ENCODE measurements at regions not wholly inside any gene's neighbourhood (a gene's known extent, or its start where the extent isn't known, plus 50 kb on each side); places are given as distances from the start of the nearest gene placed in this dataset.

DNA sequence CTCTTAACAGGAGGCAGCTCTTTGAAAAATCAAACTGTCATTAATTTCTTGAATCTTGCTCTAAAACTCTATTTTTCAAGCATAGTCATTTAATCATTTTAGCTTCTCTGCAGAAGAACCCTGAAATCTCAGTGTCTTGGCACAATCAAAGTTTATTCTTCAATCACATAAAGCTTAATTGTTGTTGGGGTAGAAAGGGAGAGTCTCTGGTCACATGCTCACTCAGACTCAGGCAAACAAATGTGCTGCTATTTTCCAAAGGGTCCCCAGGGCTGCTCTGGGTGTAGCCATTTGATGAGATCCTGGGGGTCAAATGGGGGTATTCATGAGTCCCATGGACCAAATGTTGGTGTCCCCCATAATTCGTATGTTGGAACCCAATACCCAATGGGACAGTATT, 114.8 kb downstream of the MSX2 start:
- no peak for TF ChIP-seq CTCF (IDR thresholded peaks at IDR 0.05; ENCODE audit: low read depth, low read length, missing control alignments)
- DNase-seq (ENCODE audit: low read depth) = no peak
- H3K4me3 ChIP-seq (ENCODE audit: low read depth, low read length) = no peak overlapping the region

- no peak for TF ChIP-seq CTCF (IDR thresholded peaks at IDR 0.05; ENCODE audit: low read depth, low read length, missing control alignments)
Measured at GRCh38 chr5:174837919-174838902, 113.8 kb downstream of the MSX2 start.

DNA sequence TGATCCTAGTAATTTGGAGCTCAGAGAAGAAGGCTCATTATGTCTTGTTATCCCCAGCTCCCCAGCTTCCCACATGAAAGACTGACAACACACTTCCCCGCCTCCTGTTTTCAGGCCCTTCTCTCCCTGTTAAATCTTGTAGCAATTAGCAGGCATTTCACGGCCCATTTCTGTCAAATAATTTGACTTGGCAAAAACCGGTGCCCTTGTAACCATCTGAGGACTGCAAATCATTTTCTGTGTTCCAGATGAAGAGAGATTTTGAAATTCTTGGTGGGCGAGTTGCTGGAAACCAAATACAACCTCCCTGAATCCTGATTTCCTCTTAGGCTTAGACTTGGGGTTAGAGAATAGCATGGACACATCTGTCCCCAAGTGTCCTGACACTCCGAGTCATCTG, 109.7 kb downstream of the MSX2 start:
- DNase-seq (ENCODE audit: low read depth) = no peak
- H3K4me3 ChIP-seq (ENCODE audit: low read depth, low read length) = no peak overlapping the region
- TF ChIP-seq CTCF (IDR thresholded peaks at IDR 0.05; ENCODE audit: low read depth, low read length, missing control alignments) = no peak

More at GRCh38 chr5:174837919-174838902, 113.8 kb downstream of the MSX2 start:
- DNase-seq (ENCODE audit: low read depth) = no peak
- H3K4me3 ChIP-seq (ENCODE audit: low read depth, low read length) = no peak overlapping the region

DNA sequence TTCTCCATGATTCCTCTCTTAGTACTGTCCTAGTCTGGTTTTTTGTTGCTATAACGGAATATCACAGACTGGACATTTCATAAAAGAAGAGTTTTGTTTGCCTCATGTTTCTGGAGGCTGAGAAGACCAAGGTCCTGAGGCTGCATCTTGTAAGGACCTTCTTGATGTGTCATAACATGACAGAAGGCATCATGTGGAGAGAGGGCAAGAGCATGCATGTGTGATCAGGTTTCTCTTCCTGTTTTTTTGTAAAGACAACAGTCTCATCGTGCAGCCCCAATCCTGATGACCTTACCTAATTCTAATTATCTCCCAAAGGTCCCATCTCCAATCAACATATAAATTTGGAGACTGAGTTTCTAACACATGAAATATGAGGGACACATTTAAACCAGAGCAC, 108.4 kb downstream of the MSX2 start:
- no peak overlapping the region for H3K4me3 ChIP-seq (ENCODE audit: low read depth, low read length)
- DNase-seq (ENCODE audit: low read depth) = no peak
- TF ChIP-seq CTCF (IDR thresholded peaks at IDR 0.05; ENCODE audit: low read depth, low read length, missing control alignments) = no peak

DNA sequence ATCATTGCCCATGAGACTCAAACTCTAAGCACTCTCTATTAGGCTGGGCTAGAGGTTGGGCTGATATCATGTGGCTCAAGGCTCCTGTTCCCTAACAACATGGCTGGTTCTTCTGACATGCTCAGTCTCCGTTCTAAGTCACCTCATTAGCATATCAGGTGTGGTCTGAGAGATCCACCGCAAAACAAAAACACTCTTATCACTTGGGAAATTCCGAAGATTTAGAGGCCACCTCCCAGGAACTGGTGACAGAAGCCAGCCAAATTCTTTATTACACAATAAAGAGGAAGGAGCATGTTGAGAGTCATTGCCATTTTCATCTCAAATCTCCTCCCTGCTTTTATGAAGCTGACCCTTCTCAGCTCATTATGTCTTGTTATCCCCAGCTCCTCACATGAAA, 107.6 kb downstream of the MSX2 start:
- DNase-seq (ENCODE audit: low read depth) = no peak
- TF ChIP-seq CTCF (IDR thresholded peaks at IDR 0.05; ENCODE audit: low read depth, low read length, missing control alignments) = no peak
- H3K4me3 ChIP-seq (ENCODE audit: low read depth, low read length) = no peak overlapping the region

DNA sequence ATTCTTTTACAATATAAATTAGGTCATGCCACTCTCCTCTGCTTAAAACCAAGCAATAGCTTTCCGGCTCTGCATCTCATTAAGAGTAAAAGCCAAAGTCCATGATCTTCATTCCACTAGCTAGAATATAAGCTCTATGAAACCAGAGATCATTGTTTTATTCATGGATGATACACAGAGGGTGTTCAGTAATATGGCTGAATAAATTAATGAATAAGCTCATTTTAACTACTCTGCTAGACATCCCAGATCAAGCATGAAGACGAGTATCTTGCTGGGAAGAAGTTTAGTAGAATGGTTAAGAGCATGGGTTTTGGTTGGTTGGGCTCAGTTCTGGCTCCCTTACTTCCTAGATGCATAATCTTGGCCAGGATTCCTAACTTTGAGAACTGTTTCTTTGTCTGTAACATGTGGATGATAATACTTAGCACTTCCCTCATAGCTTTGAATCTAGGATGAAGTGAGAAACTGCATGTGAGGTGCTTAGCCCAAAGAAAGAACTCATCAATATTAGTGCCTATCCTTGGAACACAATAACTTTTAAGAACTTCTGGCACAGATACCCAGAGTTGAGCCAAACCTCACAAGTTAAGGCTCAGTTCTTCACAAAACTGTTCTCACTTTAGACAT, 106.8 kb downstream of the MSX2 start:
- no peak overlapping the region for H3K4me3 ChIP-seq (ENCODE audit: low read depth, low read length)
- TF ChIP-seq CTCF (IDR thresholded peaks at IDR 0.05; ENCODE audit: low read depth, low read length, missing control alignments) = no peak
- no peak for DNase-seq (ENCODE audit: low read depth)

Measured in GM12864 (cell line).